ENCODE measurements at regions not wholly inside any gene's neighbourhood (a gene's known extent, or its start where the extent isn't known, plus 50 kb on each side); places are given as distances from the start of the nearest gene placed in this dataset.

DNA sequence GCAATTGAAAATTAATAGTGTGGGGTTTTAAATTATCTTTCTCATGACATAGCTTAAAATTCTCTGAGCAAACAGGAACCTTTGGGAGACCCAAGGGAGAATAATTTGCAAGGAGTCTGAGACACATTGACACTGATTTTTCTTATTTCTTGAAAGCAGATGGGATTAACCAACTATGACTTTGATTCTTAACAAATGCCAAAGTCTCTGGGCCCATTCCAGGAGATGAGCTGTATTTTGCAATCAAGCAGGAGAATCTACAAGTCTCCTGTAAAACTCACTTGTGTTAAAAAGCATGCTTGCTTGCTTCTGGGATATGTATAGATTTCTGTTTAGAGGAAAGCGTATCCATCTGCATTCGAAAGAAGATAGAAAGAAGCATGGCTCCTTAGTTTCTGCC lies 71.3 kb upstream of the STT3B start:
- DNase-seq (ENCODE audit: low read depth): no peak

DNA sequence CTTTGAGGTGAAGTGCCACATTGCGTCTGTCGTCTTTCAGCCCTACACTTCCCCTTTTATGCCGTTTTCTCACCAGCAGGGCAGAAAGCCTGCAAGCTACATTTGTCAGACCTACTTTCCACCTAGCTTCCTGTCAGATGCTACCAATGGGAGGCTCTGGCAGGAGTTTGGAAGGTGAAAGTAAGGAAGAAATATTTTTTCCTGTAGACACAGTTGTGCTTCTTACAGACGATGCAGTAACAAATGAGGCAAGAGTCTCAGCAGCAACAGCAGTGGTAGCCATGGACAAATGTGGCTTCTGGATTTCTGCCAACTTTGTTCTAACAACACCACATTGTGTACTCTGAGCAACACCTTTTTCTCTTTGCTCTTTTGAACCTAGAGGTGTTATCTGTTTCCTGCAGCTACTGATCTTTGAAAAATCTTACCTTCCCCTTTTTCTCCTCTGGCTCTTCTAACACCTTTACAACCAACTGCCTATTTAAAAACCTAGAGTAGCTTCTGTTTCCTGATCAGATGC lies 70.6 kb upstream of the STT3B start:
- DNase-seq (ENCODE audit: low read depth): no peak

DNA sequence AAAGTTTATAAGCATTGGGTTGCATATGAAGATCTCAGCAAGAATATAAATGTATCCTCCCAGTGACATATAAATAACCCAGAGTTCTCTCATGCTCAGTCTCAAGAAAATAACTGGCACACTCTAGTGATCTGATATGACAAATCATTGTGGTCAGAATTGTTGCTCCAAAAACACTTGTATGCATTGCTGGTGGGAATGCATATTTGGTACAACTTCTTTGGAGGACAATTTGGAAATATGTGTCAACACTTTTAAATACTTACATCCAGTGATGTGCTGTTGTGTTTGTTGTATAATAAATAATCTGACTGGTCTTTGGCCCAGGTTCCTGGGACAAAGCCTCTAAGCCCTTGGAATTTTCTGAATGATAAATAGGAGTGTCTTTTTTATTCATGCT lies 66.7 kb upstream of the STT3B start:
- peak; percentile 8 for DNase-seq (ENCODE audit: low read depth)

DNA sequence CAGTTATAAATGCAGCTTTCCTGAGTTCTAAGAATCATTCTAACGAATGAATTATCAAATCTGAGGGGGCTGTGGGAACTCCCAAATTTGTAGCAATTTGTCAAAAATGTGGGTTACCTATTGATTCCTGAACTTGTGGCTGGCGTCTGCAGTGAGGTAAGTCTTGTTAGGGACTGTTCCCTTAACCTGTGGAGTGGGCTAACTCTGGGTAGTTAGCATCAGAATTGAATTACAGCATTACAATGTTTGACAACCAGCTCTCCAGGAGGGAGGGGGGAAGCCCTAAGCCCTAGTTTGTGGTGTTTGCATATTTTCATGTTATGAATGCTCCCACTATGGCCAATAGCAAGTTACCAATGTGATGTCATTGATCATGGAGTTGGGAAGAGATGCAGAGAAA lies 65.9 kb upstream of the STT3B start:
- no peak for DNase-seq (ENCODE audit: low read depth)

DNA sequence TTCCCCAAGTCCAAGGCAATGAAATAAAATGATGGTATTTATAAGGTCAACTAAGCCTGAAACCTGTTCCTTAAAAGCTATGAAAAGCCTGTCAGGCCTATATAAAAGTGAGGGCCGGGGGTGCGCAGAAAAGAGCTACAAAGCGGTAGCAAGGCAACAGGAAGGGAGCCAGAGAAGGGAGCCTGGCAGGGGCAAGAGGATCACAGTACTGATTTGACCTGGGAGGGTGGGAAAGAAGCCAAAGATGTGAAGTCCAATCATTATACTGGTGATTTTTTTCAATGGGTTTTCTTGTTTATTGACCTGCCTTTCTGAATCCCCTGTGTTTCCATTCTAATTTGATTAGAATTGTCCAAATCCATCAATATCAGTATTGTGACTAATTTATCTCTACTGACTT lies 64.3 kb upstream of the STT3B start:
- DNase-seq (ENCODE audit: low read depth): no peak

GRCh38 chr3:31469385-31469784 lies 63.3 kb upstream of the STT3B start:
- no peak for DNase-seq (ENCODE audit: low read depth)

DNA sequence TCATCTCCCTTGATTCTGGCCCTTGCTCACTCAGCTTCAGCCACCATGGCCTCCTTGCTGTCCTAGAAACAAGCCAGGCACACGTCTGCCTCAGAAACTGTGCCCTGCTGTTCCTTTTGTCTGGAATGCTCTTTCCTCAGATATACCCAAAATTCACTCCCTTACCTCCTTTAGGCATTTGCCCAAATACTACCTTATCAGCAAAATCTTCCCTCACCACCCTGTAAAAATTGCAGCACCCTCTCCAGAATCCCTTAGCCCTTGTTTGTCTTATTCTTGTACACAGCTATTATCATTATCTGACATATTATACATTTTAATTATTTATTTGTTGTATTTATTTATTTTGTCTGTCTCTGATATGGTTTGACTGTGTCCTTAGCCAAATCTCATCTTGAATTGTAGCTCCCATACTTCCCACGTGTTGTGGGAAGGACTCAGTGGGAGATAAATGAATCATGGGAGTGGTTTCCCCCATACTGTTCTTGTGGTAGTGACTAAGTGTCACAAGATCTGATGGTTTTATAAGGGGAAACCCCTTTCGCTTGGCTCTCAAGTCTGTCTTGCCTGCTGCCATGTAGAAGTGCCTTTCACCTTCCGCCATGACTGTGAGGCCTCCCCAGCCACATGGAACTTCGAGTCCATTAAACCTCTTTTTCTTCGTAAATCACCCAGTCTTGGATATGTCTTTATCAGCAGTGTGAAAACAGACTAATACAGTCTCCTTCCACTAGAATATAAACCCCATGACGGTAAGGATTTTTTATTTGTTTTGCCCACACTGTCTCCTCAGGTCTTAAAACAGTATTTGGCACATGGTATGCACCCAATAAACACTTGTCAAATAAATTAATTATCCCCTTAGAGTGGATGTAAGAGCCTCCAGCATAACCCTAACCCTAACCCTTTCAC lies 60.0 kb upstream of the STT3B start:
- peak; percentile 75 for DNase-seq (ENCODE audit: low read depth)

- no peak for DNase-seq (ENCODE audit: low read depth)
These were observed 56.5 kb upstream of the STT3B start for GRCh38 chr3:31476209-31476608.

GRCh38 chr3:31479431-31479830 lies 53.3 kb upstream of the STT3B start:
- no peak for DNase-seq (ENCODE audit: low read depth)

DNA sequence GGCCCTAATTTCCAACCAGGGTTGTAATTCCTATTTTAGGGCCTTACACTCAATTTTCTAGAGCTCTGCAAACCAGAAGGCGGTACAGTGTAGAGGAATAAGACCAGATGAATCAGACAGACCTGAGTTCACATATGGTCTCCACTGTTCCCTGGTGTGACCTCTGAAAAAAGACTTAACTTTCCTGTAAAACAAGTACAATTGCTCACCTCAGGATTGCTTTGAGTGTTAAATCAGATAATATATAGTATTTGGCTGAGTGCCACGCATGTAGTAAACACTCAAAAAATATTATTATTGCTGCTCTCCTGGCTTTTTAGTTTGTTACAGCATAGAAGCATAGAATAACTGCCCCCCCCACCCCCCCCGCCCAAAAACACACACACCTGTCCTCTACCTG lies 51.0 kb upstream of the STT3B start:
- DNase-seq (ENCODE audit: low read depth): no peak

- DNase-seq (ENCODE audit: low read depth): no peak
These were observed 50.1 kb upstream of the STT3B start for GRCh38 chr3:31482493-31483200.

Measured in ELR (cell line).